NCI-H345 treated with DMSO at 0.1 percent for 48 hours (cell line): ENCODE measurements at regions not wholly inside any gene's neighbourhood (a gene's known extent, or its start where the extent isn't known, plus 50 kb on each side); places are given as distances from the start of the nearest gene placed in this dataset.
A peak's percentile ranks its signal among the peaks of the same experiment; 100 is the strongest.
"Not testable (repeated sequence)": the region's sequence is repeated elsewhere in the genome, so short reads cannot be mapped to it uniquely, and the experiment has no call there.

Experiments used
- DNase-seq: peaks from one replicate; lab custom pipeline; 2025; ENCODE audit not compliant: unreplicated experiment; lab: John Stamatoyannopoulos, UW

DNA sequence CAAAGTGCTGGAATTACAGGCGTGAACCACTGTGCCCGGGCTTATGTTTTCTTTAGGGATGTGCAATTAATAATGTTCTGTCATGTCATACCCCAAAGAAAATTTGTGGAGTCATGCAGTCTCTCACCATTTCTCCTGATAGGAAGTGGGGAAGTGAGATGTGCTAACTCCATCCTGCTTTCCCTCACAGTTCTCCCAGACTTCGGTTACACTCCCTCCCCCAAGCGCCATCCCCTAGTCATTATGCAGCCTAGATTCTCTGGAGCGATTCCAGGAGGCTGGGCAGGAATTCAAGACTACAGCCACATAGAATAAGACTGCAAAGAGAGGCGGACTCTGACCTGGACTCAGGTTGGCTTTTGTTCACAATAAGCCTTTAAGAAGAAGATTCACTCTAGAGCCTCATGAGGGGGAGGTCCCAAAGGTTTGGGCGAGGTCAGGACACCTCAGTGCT is 271.4 kb downstream of the ALDH8A1 start:
- DNase-seq = no peak

DNA sequence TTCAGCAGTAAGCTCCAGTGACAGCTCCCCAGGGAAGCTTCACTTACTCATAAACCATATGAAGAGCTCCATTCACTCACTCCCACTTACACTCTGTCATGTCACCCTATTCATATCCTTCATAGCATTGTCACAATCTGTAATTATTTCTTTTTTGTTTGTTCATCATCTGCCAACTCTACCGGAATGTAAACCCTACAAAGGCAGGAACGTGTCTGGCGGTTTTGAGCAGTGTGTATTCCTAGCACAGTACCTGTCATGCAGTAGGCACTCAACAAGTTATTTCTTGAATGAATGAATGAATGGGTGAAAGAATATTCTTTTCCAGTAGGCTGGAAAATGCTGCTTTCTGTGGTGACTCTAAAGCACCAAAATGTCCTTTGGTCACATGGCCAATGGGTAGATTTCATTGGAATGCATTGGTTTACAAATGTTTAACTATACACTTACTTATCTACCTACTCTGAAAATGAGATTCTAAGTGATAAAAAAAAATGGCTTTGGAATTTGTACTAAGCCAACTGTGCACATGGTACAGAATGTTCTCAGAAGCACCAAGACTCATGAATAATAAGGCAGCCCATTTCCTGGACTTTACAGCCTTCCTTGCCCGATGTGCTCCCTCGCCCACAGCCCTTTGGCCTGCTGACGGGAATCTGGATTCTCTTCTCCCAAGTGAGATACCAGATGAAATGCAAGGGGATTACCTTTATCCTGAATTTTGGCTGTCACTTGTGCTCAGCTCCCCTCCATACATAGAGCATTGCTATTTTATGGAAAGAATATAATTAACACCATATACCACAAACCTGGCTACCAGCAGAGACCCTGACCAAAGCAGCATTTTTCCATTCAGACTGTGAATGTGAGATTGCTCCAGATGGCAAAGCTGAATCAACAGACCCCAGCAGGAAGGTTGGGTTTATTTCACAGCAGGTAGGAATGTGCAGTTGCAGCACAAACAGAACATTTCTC is 273.3 kb downstream of the ALDH8A1 start:
- peak; percentile 92 for DNase-seq

DNA sequence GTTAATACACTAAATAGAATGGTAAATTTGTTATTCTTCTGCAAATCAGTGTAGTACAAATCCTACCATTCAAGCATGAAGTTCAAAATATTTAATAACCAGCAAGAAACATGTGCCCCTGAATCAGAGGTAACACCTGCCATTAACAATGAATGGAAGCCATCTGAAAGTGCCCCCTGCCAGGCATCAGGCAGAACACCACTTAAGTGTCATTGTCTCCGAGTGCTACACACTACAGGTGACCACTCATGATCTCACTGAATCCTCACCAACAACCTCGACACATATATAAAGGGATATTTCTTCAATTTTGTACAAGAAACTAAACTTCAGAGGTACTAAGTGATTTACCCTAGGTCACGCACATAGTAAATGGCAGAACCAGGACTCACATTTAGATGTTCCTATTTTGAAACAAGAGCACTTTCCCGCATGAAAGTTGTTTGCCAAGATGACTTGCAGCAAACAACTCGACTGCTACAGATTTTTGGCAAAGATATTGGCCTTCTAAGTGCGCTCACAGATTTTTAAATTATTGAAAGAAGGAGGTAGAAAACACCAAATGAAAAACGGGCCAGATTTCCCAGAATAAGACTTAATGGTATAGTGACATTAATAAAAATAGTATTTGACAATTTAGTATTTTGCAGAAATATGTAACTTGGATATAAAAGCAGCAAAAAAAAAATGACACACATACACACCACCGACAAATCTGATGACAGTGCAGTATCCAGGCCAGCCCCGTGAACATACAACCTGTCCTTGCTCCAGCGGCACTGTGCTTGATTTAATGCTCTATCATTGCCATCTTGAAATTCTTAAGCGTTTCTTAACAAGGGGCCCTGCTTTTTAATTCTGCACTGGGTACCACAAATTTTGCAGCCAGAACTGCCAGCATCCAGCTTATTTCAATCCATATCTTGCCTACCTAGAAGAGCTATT is 274.5 kb downstream of the ALDH8A1 start:
- DNase-seq = peak; percentile 97

DNA sequence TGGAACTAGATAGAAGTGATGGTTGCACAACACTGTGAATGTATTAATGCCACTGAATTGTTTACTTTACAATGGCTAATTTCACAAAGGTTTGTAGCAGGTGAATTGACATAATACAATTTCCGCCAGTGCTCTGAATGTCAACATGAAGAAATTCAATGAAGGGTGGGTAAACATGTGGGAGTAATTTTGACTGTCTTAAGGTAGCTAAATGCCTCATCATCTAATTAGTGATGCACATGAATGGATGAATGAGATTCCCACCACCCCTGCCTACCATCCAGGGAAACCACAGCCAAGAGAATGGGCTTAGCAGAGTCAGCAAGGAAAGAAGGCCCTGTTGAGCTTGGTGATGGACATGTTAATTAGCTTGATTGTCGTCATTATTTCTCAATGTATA is 275.3 kb downstream of the ALDH8A1 start:
- DNase-seq = peak; percentile 69

GRCh38 chr6:134669485-134669884 is 280.4 kb downstream of the ALDH8A1 start:
- no peak for DNase-seq

- no peak for DNase-seq
Measured at GRCh38 chr6:134667111-134667510, 282.8 kb downstream of the ALDH8A1 start.

DNA sequence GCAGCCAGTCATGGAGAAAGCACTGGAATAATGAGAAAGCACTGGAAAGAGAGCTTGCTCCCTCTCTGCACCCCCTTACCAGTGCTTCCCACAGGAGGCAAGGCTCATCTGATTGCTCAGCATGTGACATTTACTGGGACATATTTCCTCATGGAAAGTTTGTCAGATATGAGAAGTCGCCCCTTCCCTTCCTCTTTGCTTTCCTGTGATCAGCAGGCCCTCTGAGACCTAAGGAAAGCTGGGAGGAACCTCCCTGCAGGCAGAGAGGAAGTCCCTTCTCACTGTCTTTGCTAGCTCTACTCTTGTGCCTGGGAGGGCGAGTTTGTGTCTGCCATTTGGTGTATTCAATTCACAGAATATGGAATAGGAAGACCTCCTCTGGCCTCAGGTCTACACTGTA is 283.8 kb downstream of the ALDH8A1 start:
- no peak for DNase-seq

- DNase-seq = no peak
Measured at GRCh38 chr6:134665029-134665723, 284.7 kb downstream of the ALDH8A1 start.

GRCh38 chr6:134663800-134664535 is 285.9 kb downstream of the ALDH8A1 start:
- DNase-seq = no peak

GRCh38 chr6:134663356-134663755 is 286.5 kb downstream of the ALDH8A1 start:
- DNase-seq = no peak

GRCh38 chr6:134662077-134662700 is 287.7 kb downstream of the ALDH8A1 start:
- no peak for DNase-seq

DNA sequence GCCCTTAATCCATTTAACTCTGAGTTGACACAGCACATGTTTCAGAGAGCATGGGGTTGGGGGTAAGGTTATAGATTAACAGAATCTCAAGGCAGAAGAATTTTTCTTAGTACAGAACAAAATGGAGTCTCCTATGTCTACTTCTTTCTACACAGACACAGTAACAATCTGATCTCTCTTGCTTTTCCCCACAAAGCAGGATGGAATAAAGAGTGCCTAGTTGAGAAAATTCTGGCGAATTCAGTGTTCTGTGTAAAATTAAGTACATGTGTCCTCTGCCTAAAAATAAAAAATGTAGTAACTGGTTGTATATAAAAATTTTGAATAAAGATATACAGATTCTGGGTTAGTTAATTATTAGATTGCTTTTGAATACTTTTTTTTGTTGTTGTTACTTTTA is 290.0 kb downstream of the ALDH8A1 start:
- DNase-seq = not testable (repeated sequence)

DNA sequence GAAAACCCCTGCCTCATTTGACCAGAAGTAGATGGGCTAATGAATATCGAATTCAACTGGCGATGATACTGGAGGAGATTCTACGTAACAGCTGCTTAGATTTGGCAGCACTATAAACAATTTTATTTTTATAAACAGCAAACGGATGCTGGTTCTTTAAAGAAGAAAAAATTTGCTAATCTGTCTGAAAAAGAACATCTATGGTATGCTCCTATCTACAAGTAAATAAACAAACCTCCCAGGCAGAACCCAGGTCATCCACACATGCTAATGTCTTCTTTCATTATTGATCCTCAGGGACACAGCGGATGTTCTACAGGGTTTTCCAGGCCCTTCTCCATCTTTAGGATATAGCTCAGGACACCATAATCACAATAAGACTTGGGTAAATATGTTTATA is 291.3 kb downstream of the ALDH8A1 start:
- no peak for DNase-seq

- DNase-seq = no peak
Measured at GRCh38 chr6:134657751-134658527, 292.0 kb downstream of the ALDH8A1 start.

- no peak for DNase-seq
Measured at GRCh38 chr6:134657343-134657742, 292.6 kb downstream of the ALDH8A1 start.

- DNase-seq = no peak
Measured at GRCh38 chr6:134654751-134655150, 295.1 kb downstream of the ALDH8A1 start.

- DNase-seq = no peak
Measured at GRCh38 chr6:134651519-134651918, 298.4 kb downstream of the ALDH8A1 start.

DNA sequence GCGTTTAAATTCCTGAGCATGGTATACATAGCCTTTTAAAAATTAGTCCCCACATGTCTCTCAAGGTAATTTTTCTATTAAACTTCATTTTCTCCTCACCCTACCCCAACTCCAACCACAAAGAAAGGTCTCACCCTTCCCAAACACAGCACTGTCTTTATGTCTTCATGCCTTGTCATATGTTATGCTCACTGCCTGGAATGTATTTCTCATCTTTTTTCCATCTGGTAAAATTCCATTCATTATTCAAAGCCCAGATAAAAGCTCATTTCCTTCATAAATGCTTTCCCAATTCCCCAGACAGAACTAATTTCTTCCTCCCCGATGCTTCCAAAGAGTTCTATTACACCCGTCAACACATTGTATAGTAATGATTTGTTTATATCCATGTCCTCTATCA is 302.0 kb downstream of the ALDH8A1 start:
- no peak for DNase-seq

DNA sequence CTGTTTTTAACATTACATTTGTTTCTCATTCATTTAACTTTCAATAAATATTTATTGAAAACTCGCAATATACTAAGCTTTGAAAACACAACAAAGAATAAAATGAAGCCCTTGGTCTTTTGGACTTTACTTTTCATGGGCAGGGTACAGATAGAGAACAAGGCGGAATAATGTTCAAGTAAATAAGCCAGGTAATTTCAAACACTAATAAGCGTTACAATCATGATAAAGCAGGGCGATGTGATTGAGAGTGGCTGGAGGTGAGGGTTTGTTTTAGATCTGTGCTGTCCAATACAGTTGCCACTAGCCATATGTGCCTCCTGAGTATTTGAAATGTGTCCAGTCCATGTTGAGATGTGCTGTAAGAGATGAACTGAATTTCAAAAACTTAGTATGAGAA is 307.1 kb downstream of the ALDH8A1 start:
- DNase-seq = no peak
